NCI-H1417 (cell line): ENCODE measurements at regions not wholly inside any gene's neighbourhood (a gene's known extent, or its start where the extent isn't known, plus 50 kb on each side); places are given as distances from the start of the nearest gene placed in this dataset.
"Not testable (repeated sequence)": the region's sequence is repeated elsewhere in the genome, so short reads cannot be mapped to it uniquely, and the experiment has no call there.

Experiments
- DNase-seq, 3 experiments: peaks; one replicate each; lab custom pipeline; 2025; lab: John Stamatoyannopoulos, UW

GRCh38 chr7:89401099-89401498 is 605.6 kb upstream of the TEX47 start:
- no peak for DNase-seq

GRCh38 chr7:89401690-89402089 is 606.2 kb upstream of the TEX47 start:
- DNase-seq, result no peak

- DNase-seq, result peak in 1 of 3 experiments; percentile 43
These were observed 656.4 kb upstream of the TEX47 start for GRCh38 chr7:89451911-89452310.

GRCh38 chr7:89456556-89456955 is 661.0 kb upstream of the TEX47 start:
- DNase-seq, result no peak

- DNase-seq, result peak in 1 of 3 experiments; percentile 36
These were observed 662.6 kb upstream of the TEX47 start for GRCh38 chr7:89458114-89458513.

GRCh38 chr7:89474456-89474855 is 678.9 kb upstream of the TEX47 start:
- DNase-seq, result no peak

GRCh38 chr7:89477991-89478390 is 676.3 kb upstream of the STEAP1 start:
- no peak for DNase-seq

- no peak for DNase-seq
These were observed 658.6 kb upstream of the STEAP1 start for GRCh38 chr7:89495704-89496103.

- DNase-seq, result no peak
These were observed 654.2 kb upstream of the STEAP1 start for GRCh38 chr7:89500084-89500483.

GRCh38 chr7:89503281-89503680 is 651.0 kb upstream of the STEAP1 start:
- DNase-seq, result no peak

GRCh38 chr7:89507034-89507433 is 647.2 kb upstream of the STEAP1 start:
- DNase-seq, result no peak

GRCh38 chr7:89511900-89512299 is 642.4 kb upstream of the STEAP1 start:
- peak in 1 of 3 experiments; percentile 33 for DNase-seq

- no peak for DNase-seq
These were observed 639.3 kb upstream of the STEAP1 start for GRCh38 chr7:89514970-89515369.

- DNase-seq, result no peak
These were observed 636.5 kb upstream of the STEAP1 start for GRCh38 chr7:89517815-89518214.

- peak in 1 of 3 experiments; percentile 45 for DNase-seq
These were observed 604.5 kb upstream of the STEAP1 start for GRCh38 chr7:89549768-89550167.

- no peak for DNase-seq
These were observed 600.1 kb upstream of the STEAP1 start for GRCh38 chr7:89554209-89554608.

- DNase-seq, result no peak
These were observed 594.7 kb upstream of the STEAP1 start for GRCh38 chr7:89559596-89559995.

- no peak for DNase-seq
These were observed 590.7 kb upstream of the STEAP1 start for GRCh38 chr7:89563597-89563996.

- no peak for DNase-seq
These were observed 569.4 kb upstream of the STEAP1 start for GRCh38 chr7:89584896-89585295.

- DNase-seq, result peak in 1 of 3 experiments; percentile 30
These were observed 561.1 kb upstream of the STEAP1 start for GRCh38 chr7:89593125-89593524.

- DNase-seq, result no peak
These were observed 551.3 kb upstream of the STEAP1 start for GRCh38 chr7:89602984-89603383.

GRCh38 chr7:89605362-89605761 is 548.9 kb upstream of the STEAP1 start:
- no peak for DNase-seq

- DNase-seq, result no peak
These were observed 547.8 kb upstream of the STEAP1 start for GRCh38 chr7:89606511-89606910.

- DNase-seq, result peak in 2 of 3 experiments; percentile 62 to 82
These were observed 546.5 kb upstream of the STEAP1 start for GRCh38 chr7:89607792-89608191.

- not testable (repeated sequence) for DNase-seq
These were observed 537.4 kb upstream of the STEAP1 start for GRCh38 chr7:89616829-89617228.
